Right cardiac atrium (tissue), 5 donors: ENCODE measurements at regions not wholly inside any gene's neighbourhood (a gene's known extent, or its start where the extent isn't known, plus 50 kb on each side); places are given as distances from the start of the nearest gene placed in this dataset.

Source experiments
- ATAC-seq, 2 donors: fragments of 200-7000 bp; cut with Tn5 transposase; one replicate each; pipeline versions ENCODE4 v1.8.0 to v1.9.1; 2020; ENCODE audit warnings: moderate library complexity in 2 of 2, mild to moderate bottlenecking in 1 of 2
- DNase-seq, 3 donors: peaks; one replicate each; pipeline ENCODE4 v3.0.0-alpha.2; 2020
- H3K27ac ChIP-seq: one replicate; pipeline ENCODE4 v1.5.1; 2013; ENCODE audit warnings: mild to moderate bottlenecking, low read length, control low read depth, moderate library complexity
- H3K27me3 ChIP-seq: one replicate; pipeline ENCODE4 v1.6.1; 2013; ENCODE audit not compliant: control insufficient read depth, insufficient read depth
- H3K4me1 ChIP-seq: one replicate; pipeline ENCODE4 v1.6.1; 2013; ENCODE audit warnings: low read length; ENCODE audit not compliant: control insufficient read depth, insufficient read depth
- H3K4me3 ChIP-seq: one replicate; pipeline ENCODE4 v1.5.1; 2013; ENCODE audit warnings: low read length, control low read depth
- H3K9me3 ChIP-seq: one replicate; pipeline ENCODE4 v1.6.1; 2013; ENCODE audit warnings: low read length; ENCODE audit not compliant: control insufficient read depth
- WGBS: extraction: QIAGEN DNeasy Blood & Tissue Kit; methylation state at CpG from one replicate; pipeline ENCODE4 v1.1.7; 2013; 5-methylcytosine and 5-hydroxymethylcytosine counted together
- intact Hi-C, 4 donors: fragments of 100-400 bp; cut with DNase I; formaldehyde crosslinking; loops; one replicate each; pipeline versions ENCODE4 v1.11.0 to v1.14.0; 2022 to 2023
- donor health status: healthy with polysubstance abuse.
- donor health status: DM: no; HTN: yes; CAD: no.
- donor health status: DM: no; HTN: no; CAD: no.
- donor health status: DM: no; HTN: yes; CAD: no; lungs with severe emphysema.
- donor health status: DM: yes; HTN: yes; CAD: no.

DNA sequence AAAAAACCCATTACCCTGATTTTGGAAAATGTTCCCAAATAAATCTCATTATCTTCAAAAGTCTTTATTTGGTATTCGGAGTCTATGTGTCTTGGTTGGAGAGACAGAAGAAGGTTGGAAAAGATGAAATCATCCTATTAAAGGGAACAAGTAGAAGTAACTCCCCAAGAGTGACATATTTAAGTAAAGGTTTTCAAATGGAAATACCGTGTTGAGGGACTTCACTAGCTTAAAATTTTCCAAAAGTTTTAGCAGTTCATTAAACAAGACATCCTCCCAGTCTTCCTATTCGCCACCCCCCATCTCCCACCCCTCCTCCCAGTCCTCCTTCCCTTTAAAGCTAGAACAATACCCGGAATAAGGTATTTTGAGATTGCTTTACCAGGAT is 62.7 kb upstream of the CCDC160 start:
- Histone ChIP-seq H3K27ac (no peak overlapping the region), H3K9me3 (no peaks in the 10 kb centered on the region), H3K4me1 (no peaks in the 10 kb centered on the region), H3K4me3 (no peak overlapping the region), H3K27me3 (no peaks in the 10 kb centered on the region)
- DNase-seq (no peak), ATAC-seq (no peak)
- intact Hi-C loops: no loop called here
- WGBS: 55% methylated on average over 4 of the region's 4 CpGs

GRCh38 chrX:134174859-134175258 is 62.1 kb upstream of the CCDC160 start:
- no peaks in the 10 kb centered on the region for H3K9me3 ChIP-seq
- H3K4me3 ChIP-seq: no peak overlapping the region
- 71% methylated on average over 9 of the region's 9 CpGs for WGBS
- no peaks in the 10 kb centered on the region for H3K4me1 ChIP-seq
- DNase-seq (no peak), ATAC-seq (no peak)
- H3K27ac ChIP-seq: no peak overlapping the region
- no peaks in the 10 kb centered on the region for H3K27me3 ChIP-seq
- intact Hi-C loops: no loop called here

GRCh38 chrX:134177527-134177926 is 59.5 kb upstream of the CCDC160 start:
- Histone ChIP-seq H3K4me1 (no peaks in the 10 kb centered on the region), H3K27me3 (no peaks in the 10 kb centered on the region)
- WGBS: 73% methylated on average over 1 of the region's 1 CpG

DNA sequence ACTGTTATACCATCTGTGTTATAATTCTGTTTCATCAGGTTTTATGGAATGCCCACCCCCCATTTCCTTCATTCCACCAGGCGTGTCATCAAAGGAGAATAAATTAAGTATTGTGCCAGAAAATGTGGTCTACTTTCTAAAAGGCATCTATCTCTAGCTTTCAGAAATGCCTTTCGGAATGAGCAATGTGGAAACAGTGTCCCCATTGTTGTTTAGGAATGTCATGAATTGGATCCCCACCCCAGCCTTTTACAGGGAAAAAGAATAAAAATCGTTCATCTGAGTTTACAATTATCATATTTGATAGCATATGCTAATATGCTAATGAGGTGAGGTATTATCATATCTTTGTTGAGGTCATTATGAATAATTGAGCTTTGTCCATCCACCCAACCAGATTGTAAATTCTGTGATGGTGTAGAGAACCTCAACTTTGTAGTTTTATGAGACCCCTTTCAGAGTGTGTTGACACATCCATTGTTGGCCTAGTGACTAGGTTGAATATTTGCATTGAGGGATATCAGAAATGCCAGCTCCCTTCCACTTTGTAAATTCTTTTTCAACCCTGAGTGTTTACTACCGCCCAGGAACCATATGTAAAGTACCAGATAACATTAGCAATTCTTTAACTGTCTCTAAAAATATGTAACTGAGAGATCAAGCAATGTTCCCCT is 56.2 kb upstream of the CCDC160 start:
- 63% methylated on average over 4 of the region's 4 CpGs for WGBS
- no peaks in the 10 kb centered on the region for H3K9me3 ChIP-seq
- intact Hi-C loops: no loop called here
- DNase-seq (no peak), ATAC-seq (no peak)
- no peaks in the 10 kb centered on the region for H3K4me1 ChIP-seq
- no peak overlapping the region for H3K27ac ChIP-seq
- no peaks in the 10 kb centered on the region for H3K27me3 ChIP-seq
- no peak overlapping the region for H3K4me3 ChIP-seq

More at GRCh38 chrX:134177527-134177926, 59.5 kb upstream of the CCDC160 start:
- DNase-seq: no peak
- intact Hi-C loops: no loop called here
- no peak overlapping the region for H3K4me3 ChIP-seq
- H3K27ac ChIP-seq: no peak overlapping the region
- ATAC-seq: no peak
- no peaks in the 10 kb centered on the region for H3K9me3 ChIP-seq

GRCh38 chrX:134181275-134181660 is 55.7 kb upstream of the CCDC160 start:
- ATAC-seq (no peak), DNase-seq (no peak)
- H3K27me3 ChIP-seq: no peaks in the 10 kb centered on the region
- 60% methylated on average over 2 of the region's 2 CpGs for WGBS
- no peaks in the 10 kb centered on the region for H3K4me1 ChIP-seq
- no peak overlapping the region for H3K27ac ChIP-seq
- no peak overlapping the region for H3K4me3 ChIP-seq
- intact Hi-C loops: no loop called here
- no peaks in the 10 kb centered on the region for H3K9me3 ChIP-seq

DNA sequence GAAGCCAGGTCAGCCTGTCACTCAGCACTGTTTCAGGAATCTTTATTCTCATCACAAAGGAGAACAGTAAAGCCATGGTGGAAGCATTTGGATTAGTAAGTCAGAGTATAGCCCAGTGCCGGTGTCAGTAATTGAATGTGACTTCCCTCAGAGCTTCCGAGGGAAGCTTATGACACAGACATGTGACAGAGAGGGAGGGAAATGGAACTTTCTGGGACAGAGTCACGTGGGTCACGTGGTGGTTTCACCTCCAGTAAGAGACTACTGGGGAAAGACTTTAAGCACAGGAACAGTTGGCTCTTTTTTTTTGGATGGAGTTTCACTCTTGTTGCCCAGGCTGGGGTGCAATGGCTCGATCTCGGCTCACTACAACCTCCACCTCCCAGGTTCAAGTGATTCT is 53.3 kb upstream of the CCDC160 start:
- Histone ChIP-seq H3K27me3 (no peaks in the 10 kb centered on the region), H3K4me3 (no peak overlapping the region), H3K27ac (no peak overlapping the region), H3K9me3 (no peaks in the 10 kb centered on the region), H3K4me1 (no peaks in the 10 kb centered on the region)
- no peak for ATAC-seq
- intact Hi-C loops: no loop called here
- no peak for DNase-seq
- WGBS: 83% methylated on average over 6 of the region's 6 CpGs

DNA sequence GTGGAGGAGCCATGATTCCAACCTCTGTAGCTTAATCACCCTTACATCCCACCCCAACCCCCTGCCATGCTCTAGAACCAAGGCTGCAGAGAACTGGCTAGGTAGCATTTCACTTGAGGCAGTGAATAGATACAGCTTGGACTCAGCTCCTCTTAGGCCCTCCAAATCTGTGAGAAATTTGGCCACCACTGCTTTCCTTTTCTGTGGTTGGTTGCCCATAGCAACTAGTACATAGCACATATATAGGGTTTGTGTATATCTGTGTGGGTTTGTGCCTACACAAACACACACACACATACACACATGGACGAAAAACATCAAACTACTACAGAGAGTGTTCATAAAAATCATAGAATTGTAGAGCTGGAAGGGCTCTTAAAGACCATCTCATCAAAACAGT is 52.0 kb upstream of the CCDC160 start:
- no peak overlapping the region for H3K4me3 ChIP-seq
- no peaks in the 10 kb centered on the region for H3K9me3 ChIP-seq
- no peaks in the 10 kb centered on the region for H3K4me1 ChIP-seq
- no peak overlapping the region for H3K27ac ChIP-seq
- intact Hi-C loops: no loop called here
- ATAC-seq: no peak
- no peaks in the 10 kb centered on the region for H3K27me3 ChIP-seq
- DNase-seq: no peak
- 72% methylated on average over 1 of the region's 1 CpG for WGBS

DNA sequence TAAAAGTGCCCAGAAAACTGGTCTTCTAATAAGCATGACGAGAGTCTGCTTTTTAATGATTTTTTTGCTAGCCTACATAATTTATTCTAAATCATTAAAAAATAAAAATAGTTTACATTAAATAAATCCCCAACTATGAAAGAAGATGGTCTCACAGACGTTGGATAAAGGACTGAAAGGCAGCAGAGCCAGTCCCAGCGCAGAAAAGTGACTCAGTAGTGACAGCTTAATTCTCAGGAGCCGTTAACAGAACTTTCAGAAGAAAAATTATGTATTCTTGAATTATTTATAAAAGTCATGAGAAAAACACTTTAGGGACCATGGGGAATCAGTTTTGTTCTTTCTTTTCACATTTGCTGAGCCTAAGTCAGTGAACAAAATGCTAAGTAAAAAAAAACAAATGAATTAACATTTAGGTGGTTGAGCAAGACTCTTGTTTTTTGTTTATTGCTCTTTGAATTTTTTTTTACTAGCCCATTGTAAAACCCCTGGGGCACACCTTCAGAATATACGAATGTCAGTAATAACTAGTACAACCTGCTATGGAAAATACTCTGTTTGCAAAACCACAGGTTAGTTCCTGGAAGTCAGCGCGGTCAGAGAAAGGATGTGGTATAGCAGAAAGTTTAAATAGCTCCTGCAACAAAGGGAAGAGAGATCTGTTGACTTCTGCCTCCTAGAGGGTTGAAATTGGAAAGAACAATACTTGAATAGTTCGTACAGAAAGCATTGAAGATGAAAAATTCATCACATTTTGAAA is 50.4 kb upstream of the CCDC160 start:
- intact Hi-C loops: no loop called here
- 53% methylated on average over 8 of the region's 8 CpGs for WGBS
- Histone ChIP-seq H3K27ac (no peak overlapping the region), H3K9me3 (no peaks in the 10 kb centered on the region), H3K4me1 (no peaks in the 10 kb centered on the region), H3K4me3 (no peak overlapping the region), H3K27me3 (no peaks in the 10 kb centered on the region)
- DNase-seq (no peak), ATAC-seq (no peak)
